GM18873 (cell line): ENCODE measurements at regions not wholly inside any gene's neighbourhood (a gene's known extent, or its start where the extent isn't known, plus 50 kb on each side); places are given as distances from the start of the nearest gene placed in this dataset.

Source experiments
- ATAC-seq: cut with Tn5 transposase; IDR thresholded peaks from one replicate; pipeline ENCODE4 v1.9.1; 2021; ENCODE audit warnings: mild to moderate bottlenecking, moderate library complexity, moderate number of reproducible peaks; ENCODE audit not compliant: unreplicated experiment, low FRiP score

GRCh38 chr18:54714851-54715250 is 113.4 kb upstream of the RAB27B start:
- ATAC-seq, result no peak

DNA sequence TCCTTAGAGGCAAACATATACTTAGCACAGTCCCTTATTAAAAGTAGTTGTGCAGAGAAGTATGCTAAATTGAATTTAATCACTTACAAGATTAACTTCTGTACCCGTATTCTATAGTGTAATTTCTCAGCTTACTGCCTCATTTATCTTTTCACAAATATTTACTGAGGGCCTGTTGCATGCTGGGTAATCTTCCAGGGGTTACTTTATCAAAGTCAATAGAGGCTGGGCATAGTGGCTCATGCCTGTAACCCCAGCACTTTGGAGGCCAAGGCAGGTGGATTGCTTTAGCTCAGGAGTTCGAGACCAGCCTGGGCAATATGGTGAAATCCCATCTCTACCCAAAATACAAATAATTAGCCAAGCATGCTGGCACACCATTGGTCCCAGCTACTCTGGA is 111.7 kb upstream of the RAB27B start:
- no peak for ATAC-seq

- ATAC-seq, result no peak
These were observed 110.4 kb upstream of the RAB27B start for GRCh38 chr18:54717673-54718407.

DNA sequence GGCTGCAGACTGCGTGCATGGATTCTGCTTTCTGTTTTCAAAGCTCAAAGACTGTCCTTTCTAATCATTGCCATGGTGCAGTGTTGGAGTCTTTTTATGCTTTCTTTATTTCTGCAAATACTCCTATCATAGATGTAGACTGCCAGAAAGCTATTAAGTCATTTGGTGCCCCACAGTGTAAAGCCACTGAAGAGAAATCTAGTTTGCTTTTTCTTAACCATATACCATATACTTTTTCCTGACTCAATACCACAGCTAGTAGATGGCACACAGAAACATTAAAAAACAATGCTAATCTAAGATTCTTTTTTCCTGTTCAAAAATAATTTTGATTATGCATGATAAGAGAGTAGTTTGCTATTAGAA is 109.9 kb upstream of the RAB27B start:
- ATAC-seq, result no peak

DNA sequence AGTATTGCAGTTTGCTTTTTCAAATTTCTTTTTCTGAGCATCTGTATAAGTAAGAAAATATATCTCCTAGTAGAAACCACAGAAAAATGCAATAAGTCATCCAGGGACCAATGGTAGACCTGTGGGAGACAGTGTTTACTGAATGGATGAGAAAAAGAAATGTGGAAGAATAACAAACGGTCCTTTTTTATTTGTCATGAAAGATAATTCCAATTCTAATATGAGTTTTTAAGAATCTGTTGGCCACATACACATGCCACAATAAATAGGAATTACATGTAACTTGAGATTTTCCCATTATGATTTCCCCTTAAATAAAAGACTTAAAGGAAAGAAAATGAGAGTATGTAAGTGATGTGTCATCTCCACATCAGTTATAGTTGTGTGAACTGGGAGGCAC is 107.7 kb upstream of the RAB27B start:
- no peak for ATAC-seq

- ATAC-seq, result no peak
These were observed 102.1 kb upstream of the RAB27B start for GRCh38 chr18:54726143-54726542.

- no peak for ATAC-seq
These were observed 94.2 kb upstream of the RAB27B start for GRCh38 chr18:54734059-54734458.

GRCh38 chr18:54736981-54737380 is 91.3 kb upstream of the RAB27B start:
- no peak for ATAC-seq

- no peak for ATAC-seq
These were observed 90.3 kb upstream of the RAB27B start for GRCh38 chr18:54737986-54738385.

DNA sequence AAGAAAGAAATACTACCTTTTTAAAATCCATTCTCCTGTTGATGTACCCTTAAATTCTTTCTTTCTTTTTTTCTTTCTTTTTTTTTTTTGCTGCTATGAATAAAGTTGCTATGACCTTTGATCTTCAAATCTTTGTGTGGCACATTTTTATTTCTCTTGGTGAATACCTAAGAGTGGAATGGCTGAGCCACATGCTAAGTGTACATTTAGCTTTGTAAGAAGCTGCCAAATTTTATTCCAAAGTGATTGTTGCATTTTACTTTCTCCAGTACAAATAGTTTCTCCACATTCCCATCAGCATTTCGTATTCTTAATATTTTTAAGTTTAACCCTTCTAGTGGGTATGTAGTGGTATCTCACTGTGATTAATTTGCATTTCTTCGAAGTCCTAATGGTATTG is 88.8 kb upstream of the RAB27B start:
- no peak for ATAC-seq

GRCh38 chr18:54740136-54740846 is 88.0 kb upstream of the RAB27B start:
- ATAC-seq, result no peak

DNA sequence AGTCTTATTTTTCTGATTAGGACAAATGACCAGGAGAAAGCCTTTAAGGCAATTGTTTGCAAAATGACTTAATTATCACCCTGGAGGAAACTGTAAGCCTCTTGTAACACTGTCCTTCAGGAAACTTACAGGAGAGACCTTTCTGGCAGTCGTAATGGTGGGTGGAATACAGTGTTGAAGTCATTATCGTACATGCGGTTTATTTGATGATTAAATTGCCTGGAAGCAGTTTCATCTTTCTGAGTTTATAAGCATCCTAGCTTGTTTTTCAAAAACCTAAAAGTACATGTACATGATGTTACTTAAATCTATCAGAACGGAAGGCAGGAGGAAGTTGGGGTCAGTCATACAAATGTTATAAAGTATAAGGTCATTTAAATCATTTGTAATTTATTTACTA is 86.2 kb upstream of the RAB27B start:
- ATAC-seq, result no peak

- ATAC-seq, result no peak
These were observed 85.3 kb upstream of the RAB27B start for GRCh38 chr18:54742659-54743604.

GRCh38 chr18:54743605-54743995 is 84.7 kb upstream of the RAB27B start:
- no peak for ATAC-seq

DNA sequence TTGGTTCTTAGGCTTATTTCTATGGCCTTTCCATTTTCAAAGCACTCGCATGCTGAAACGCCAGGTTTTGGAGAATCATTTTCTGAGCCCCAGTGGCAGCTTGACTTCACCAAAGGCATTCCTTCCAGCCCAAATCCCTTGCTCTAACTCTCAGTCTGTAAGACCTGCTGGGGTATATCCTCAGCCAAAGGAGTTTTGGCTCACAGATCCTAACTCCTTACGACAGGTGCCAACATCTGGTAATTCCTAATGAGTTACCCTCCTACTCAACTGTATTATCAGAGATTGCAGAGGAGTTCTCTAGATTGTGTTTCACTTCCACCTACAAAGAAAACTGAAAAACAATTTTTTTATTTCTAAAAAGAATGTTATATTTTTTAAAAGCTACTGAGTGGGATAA is 79.0 kb upstream of the RAB27B start:
- no peak for ATAC-seq

DNA sequence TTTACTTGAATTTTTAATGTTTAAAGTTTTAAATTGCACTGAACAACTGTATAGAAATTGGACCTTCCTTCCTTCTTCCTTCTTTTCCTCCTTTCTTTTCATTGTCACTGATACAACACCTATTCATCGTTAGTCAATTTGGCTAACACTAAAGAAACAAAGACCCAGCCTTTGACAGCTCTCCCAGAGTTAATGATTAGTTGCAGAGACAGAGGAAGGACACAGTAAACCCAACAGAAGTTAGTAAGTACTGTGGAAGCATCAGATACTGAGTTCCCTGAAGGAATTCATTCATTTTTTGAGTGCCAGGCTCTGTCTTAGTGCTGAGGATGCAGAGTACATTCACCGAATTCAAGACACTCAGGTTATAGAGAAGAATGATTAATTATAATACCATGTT is 77.9 kb upstream of the RAB27B start:
- no peak for ATAC-seq

DNA sequence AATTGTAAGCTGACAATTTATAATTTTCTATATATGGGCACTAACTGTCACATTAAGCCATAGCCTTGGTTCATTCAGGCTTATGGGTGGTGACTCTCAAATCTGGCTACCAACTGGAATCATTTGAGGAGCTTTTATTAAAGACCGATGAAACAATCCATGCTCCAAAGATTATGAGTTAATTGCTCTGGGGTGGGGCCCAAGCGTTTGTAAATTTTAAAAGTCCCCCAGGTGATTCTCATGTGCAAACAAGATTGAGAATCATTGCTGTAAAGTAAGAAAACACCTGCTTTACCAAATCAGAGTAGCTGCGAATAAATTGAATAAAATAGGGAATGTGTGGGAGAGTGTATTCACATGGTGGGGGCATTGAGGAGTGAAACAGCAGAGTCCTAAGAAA is 76.1 kb upstream of the RAB27B start:
- no peak for ATAC-seq

- ATAC-seq, result no peak
These were observed 72.8 kb upstream of the RAB27B start for GRCh38 chr18:54755456-54755855.

GRCh38 chr18:54762386-54762785 is 65.9 kb upstream of the RAB27B start:
- ATAC-seq, result no peak

- ATAC-seq, result no peak
These were observed 63.5 kb upstream of the RAB27B start for GRCh38 chr18:54764786-54765185.
